GM13977 (cell line): ENCODE measurements at regions not wholly inside any gene's neighbourhood (a gene's known extent, or its start where the extent isn't known, plus 50 kb on each side); places are given as distances from the start of the nearest gene placed in this dataset.

ENCODE experiments used
- DNase-seq: peaks from one replicate; pipeline ENCODE4 v3.0.0; 2012; ENCODE audit warnings: low spot score
- CTCF ChIP-seq: IDR thresholded peaks from 2 replicates; pipeline ENCODE4 v1.5.1; 2012; ENCODE audit warnings: mild to moderate bottlenecking, control low read depth; ENCODE audit not compliant: insufficient read depth; ENCODE audit errors: extremely low read depth, missing control alignments
- in situ Hi-C: fragments of 300-500 bp; cut with MboI; formaldehyde crosslinking; loops from one replicate; pipeline ENCODE4 v1.12.0; 2022; ENCODE audit warnings: low sequenced_read_pairs, low pct_unique_long_range_greater_than_20kb, mixed read lengths, inconsistent platforms; ENCODE audit not compliant: unreplicated experiment

- no peak for TF ChIP-seq CTCF
- DNase-seq, result no peak
- in situ Hi-C loops, result no loop called here
Observed at GRCh38 chr17:52594516-52594915, 436.0 kb upstream of the CA10 start.

- no peak for TF ChIP-seq CTCF
- in situ Hi-C loops, result no loop called here
- no peak for DNase-seq
Observed at GRCh38 chr17:52546990-52547389, 388.5 kb upstream of the CA10 start.

GRCh38 chr17:52546493-52546892, 388.0 kb upstream of the CA10 start:
- no peak for TF ChIP-seq CTCF
- in situ Hi-C loops, result no loop called here
- DNase-seq, result no peak

- TF ChIP-seq CTCF, result no peak
- in situ Hi-C loops, result no loop called here
- no peak for DNase-seq
Observed at GRCh38 chr17:52537421-52537820, 378.9 kb upstream of the CA10 start.

GRCh38 chr17:52536489-52536888, 378.0 kb upstream of the CA10 start:
- no peak for TF ChIP-seq CTCF
- in situ Hi-C loops, result no loop called here
- no peak for DNase-seq

GRCh38 chr17:52532373-52532772, 373.9 kb upstream of the CA10 start:
- in situ Hi-C loops, result no loop called here
- TF ChIP-seq CTCF, result no peak

GRCh38 chr17:52524096-52524637, 365.7 kb upstream of the CA10 start:
- no peak for TF ChIP-seq CTCF
- DNase-seq, result peak; percentile 1
- in situ Hi-C loops, result no loop called here

More at GRCh38 chr17:52532373-52532772, 373.9 kb upstream of the CA10 start:
- DNase-seq, result no peak
